WTC11 (cell line): ENCODE measurements at regions not wholly inside any gene's neighbourhood (a gene's known extent, or its start where the extent isn't known, plus 50 kb on each side); places are given as distances from the start of the nearest gene placed in this dataset.

ENCODE experiments used
- ATAC-seq: fragments of 200-7000 bp; cut with Tn5 transposase; 2 replicates; pipeline ENCODE4 v1.10.0; 2021; ENCODE audit warnings: mild to moderate bottlenecking, moderate library complexity
- CTCF ChIA-PET: fragments of 300-600 bp; sonication (Branson Sonifier 250); formaldehyde crosslinking; loops from one replicate; lab custom pipeline; 2021; ENCODE audit warnings: antibody characterized with exemption; lab: Charles Lee
- POLR2A ChIA-PET: fragments of 350-600 bp; sonication (Branson Sonifier 250); formaldehyde crosslinking; loops from one replicate; lab custom pipeline; 2021; ENCODE audit warnings: antibody characterized with exemption; lab: Charles Lee
- DNase-seq: peaks from one replicate; pipeline ENCODE4 v3.0.0; 2021; ENCODE audit warnings: low spot score
- H3K27ac Mint-ChIP-seq: 2 replicates; pipeline ENCODE4 v1.8.0; 2021; ENCODE audit warnings: mixed read lengths
- H3K27me3 Mint-ChIP-seq: 2 replicates; pipeline ENCODE4 v1.8.0; 2021; ENCODE audit warnings: low read depth, mild to moderate bottlenecking, moderate library complexity, mixed read lengths
- H3K36me3 Mint-ChIP-seq: 2 replicates; pipeline ENCODE4 v1.8.0; 2021; ENCODE audit warnings: mixed read lengths
- H3K4me1 Mint-ChIP-seq: 2 replicates; pipeline ENCODE4 v1.8.0; 2022; ENCODE audit warnings: mixed read lengths
- H3K4me3 Mint-ChIP-seq: 2 replicates; pipeline ENCODE4 v1.8.0; 2021; ENCODE audit warnings: mild to moderate bottlenecking, moderate library complexity, mixed read lengths
- H3K9me3 Mint-ChIP-seq: 2 replicates; pipeline ENCODE4 v1.8.0; 2021; ENCODE audit warnings: mixed read lengths
- E2F5 ChIP-seq: sonication (generic); formaldehyde crosslinking; IDR thresholded peaks from 2 replicates; pipeline ENCODE4 v1.8.1; 2022; ENCODE audit warnings: mild to moderate bottlenecking, moderate library complexity, missing genetic modification reagents
- EMX1 ChIP-seq: fragments of 250-450 bp; sonication (Bioruptor Pico); IDR thresholded peaks from 2 replicates; pipeline ENCODE4 v1.8.0; 2021; ENCODE audit warnings: mild to moderate bottlenecking
- FOXJ3 ChIP-seq: sonication (generic); formaldehyde crosslinking; IDR thresholded peaks from 2 replicates; pipeline ENCODE4 v1.9.0; 2021; ENCODE audit warnings: missing genetic modification reagents, mild to moderate bottlenecking, borderline replicate concordance
- FOXK1 ChIP-seq: sonication (generic); formaldehyde crosslinking; IDR thresholded peaks from 2 replicates; pipeline ENCODE4 v1.8.0; 2022; ENCODE audit warnings: mild to moderate bottlenecking, moderate library complexity, missing genetic modification reagents
- GRHL2 ChIP-seq: fragments of 250-450 bp; sonication (Bioruptor Pico); IDR thresholded peaks from 2 replicates; pipeline ENCODE4 v1.8.0; 2022; ENCODE audit warnings: mild to moderate bottlenecking, moderate library complexity; ENCODE audit not compliant: insufficient replicate concordance, severe bottlenecking
- GTF2I ChIP-seq: fragments of 250-450 bp; sonication (Bioruptor Pico); conservative IDR thresholded peaks from 2 replicates; pipeline ENCODE4 v1.4.0; 2021; ENCODE audit warnings: mild to moderate bottlenecking
- HMGXB4 ChIP-seq: sonication (generic); formaldehyde crosslinking; IDR thresholded peaks from 2 replicates; pipeline ENCODE4 v1.8.1; 2023; ENCODE audit warnings: mild to moderate bottlenecking, moderate library complexity, missing genetic modification reagents
- MXD4 ChIP-seq: fragments of 250-450 bp; sonication (Bioruptor Pico); IDR thresholded peaks from 2 replicates; pipeline ENCODE4 v1.8.0; 2021; ENCODE audit warnings: mild to moderate bottlenecking, moderate library complexity, borderline replicate concordance
- OVOL2 ChIP-seq: fragments of 250-450 bp; sonication (Bioruptor Pico); IDR thresholded peaks from 2 replicates; pipeline ENCODE4 v1.9.0; 2021; ENCODE audit warnings: mild to moderate bottlenecking, borderline replicate concordance
- PRRX2 ChIP-seq: fragments of 250-450 bp; sonication (Bioruptor Pico); IDR thresholded peaks from 2 replicates; pipeline ENCODE4 v1.8.0; 2021; ENCODE audit warnings: mild to moderate bottlenecking
- ZNF232 ChIP-seq: sonication (generic); formaldehyde crosslinking; IDR thresholded peaks from 2 replicates; pipeline ENCODE4 v1.8.0; 2022; ENCODE audit warnings: mild to moderate bottlenecking, missing genetic modification reagents
- ZNF512 ChIP-seq: sonication (generic); formaldehyde crosslinking; IDR thresholded peaks from 2 replicates; pipeline ENCODE4 v1.8.1; 2022; ENCODE audit warnings: missing genetic modification reagents, borderline replicate concordance
- TF ChIP-seq, protein P1 (sequence below): sonication (generic); formaldehyde crosslinking; IDR thresholded peaks from 2 replicates; pipeline ENCODE4 v1.8.1; 2022; ENCODE audit warnings: low read depth, missing genetic modification reagents, borderline replicate concordance
- TF ChIP-seq, protein P2 (sequence below): fragments of 200-600 bp; IDR thresholded peaks from 2 replicates; pipeline ENCODE4 v1.8.0; 2022; ENCODE audit warnings: antibody characterized with exemption

DNA sequence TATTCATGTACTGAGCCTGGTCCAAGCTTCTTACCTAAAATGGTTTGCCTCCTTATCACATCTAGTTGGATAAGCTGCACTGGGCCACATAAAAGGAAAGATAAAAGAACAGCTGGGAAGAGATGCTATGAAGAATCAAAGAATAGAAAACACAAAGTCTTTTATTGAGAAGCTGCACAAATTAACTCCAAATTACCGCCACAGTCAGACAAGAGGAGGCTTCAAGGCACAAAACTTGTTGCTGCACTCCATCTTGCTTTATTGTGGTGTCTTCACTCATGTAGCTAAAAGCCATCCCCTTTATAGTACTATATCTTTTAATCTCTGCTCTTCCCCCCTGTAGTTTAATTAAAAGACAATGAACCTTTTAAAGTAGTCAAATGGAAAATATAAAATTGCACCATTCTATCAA lies 330.6 kb upstream of the PMFBP1 start:
- Mint-ChIP-seq H3K9me3 (peaks cover 3% of the 10 kb centered on the region), H3K27me3 (no peaks in the 10 kb centered on the region), H3K4me3 (no peak overlapping the region), H3K36me3 (peaks cover 2% of the 10 kb centered on the region), H3K27ac (no peak overlapping the region)
- CTCF ChIA-PET = interaction anchor here (0.7 to 2.0 kb wide), 13 partner anchors 102 to 354 kb away, joined by 3 to 17 read pairs (median 5); no protein-coding TSS in a partner anchor
- POLR2A ChIA-PET = no interaction called here
- no peak for DNase-seq
- no peak for ATAC-seq
- no peak for TF ChIP-seq E2F5 (CRISPR knock-in tag)
- TF ChIP-seq HMGXB4 (CRISPR knock-in tag) = no peak
- TF ChIP-seq EMX1 = no peak
- TF ChIP-seq PRRX2 (CRISPR knock-in tag) = no peak
- TF ChIP-seq, protein P1, sequence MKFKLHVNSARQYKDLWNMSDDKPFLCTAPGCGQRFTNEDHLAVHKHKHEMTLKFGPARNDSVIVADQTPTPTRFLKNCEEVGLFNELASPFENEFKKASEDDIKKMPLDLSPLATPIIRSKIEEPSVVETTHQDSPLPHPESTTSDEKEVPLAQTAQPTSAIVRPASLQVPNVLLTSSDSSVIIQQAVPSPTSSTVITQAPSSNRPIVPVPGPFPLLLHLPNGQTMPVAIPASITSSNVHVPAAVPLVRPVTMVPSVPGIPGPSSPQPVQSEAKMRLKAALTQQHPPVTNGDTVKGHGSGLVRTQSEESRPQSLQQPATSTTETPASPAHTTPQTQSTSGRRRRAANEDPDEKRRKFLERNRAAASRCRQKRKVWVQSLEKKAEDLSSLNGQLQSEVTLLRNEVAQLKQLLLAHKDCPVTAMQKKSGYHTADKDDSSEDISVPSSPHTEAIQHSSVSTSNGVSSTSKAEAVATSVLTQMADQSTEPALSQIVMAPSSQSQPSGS (CRISPR knock-in tag) = no peak
- TF ChIP-seq MXD4 (CRISPR knock-in tag) = no peak
- TF ChIP-seq GTF2I (CRISPR knock-in tag) = no peak
- no peak for TF ChIP-seq OVOL2 (CRISPR knock-in tag)
- TF ChIP-seq, all 79 proteins: peak for 0
- H3K4me1 Mint-ChIP-seq = peaks cover 4% of the 10 kb centered on the region

- TF ChIP-seq, protein P2, sequence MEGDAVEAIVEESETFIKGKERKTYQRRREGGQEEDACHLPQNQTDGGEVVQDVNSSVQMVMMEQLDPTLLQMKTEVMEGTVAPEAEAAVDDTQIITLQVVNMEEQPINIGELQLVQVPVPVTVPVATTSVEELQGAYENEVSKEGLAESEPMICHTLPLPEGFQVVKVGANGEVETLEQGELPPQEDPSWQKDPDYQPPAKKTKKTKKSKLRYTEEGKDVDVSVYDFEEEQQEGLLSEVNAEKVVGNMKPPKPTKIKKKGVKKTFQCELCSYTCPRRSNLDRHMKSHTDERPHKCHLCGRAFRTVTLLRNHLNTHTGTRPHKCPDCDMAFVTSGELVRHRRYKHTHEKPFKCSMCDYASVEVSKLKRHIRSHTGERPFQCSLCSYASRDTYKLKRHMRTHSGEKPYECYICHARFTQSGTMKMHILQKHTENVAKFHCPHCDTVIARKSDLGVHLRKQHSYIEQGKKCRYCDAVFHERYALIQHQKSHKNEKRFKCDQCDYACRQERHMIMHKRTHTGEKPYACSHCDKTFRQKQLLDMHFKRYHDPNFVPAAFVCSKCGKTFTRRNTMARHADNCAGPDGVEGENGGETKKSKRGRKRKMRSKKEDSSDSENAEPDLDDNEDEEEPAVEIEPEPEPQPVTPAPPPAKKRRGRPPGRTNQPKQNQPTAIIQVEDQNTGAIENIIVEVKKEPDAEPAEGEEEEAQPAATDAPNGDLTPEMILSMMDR = peak; percentile 47
- TF ChIP-seq FOXJ3 (CRISPR knock-in tag) (no peak), FOXK1 (no peak), ZNF232 (CRISPR knock-in tag) (no peak), GRHL2 (CRISPR knock-in tag) (no peak), ZNF512 (no peak)
- peak; percentile 87 for ATAC-seq
- H3K27me3 Mint-ChIP-seq = no peaks in the 10 kb centered on the region
- no peaks in the 10 kb centered on the region for H3K9me3 Mint-ChIP-seq
- no peak overlapping the region for H3K4me3 Mint-ChIP-seq
- peaks cover 4% of the 10 kb centered on the region for H3K4me1 Mint-ChIP-seq
- no peaks in the 10 kb centered on the region for H3K36me3 Mint-ChIP-seq
- no peak overlapping the region for H3K27ac Mint-ChIP-seq
- CTCF ChIA-PET = interaction anchor here (1.0 to 2.2 kb wide), 7 partner anchors 162 to 355 kb away, joined by 3 to 17 read pairs (median 9); no protein-coding TSS in a partner anchor
- DNase-seq = peak; percentile 67
- POLR2A ChIA-PET = no interaction called here
Observed at GRCh38 chr16:72501739-72502593, 330.0 kb upstream of the PMFBP1 start.
